WTC11 (cell line): ENCODE measurements at regions not wholly inside any gene's neighbourhood (a gene's known extent, or its start where the extent isn't known, plus 50 kb on each side); places are given as distances from the start of the nearest gene placed in this dataset.
"Not testable (repeated sequence)": the region's sequence is repeated elsewhere in the genome, so short reads cannot be mapped to it uniquely, and the experiment has no call there.

Source experiments
- ATAC-seq: fragments of 200-7000 bp; cut with Tn5 transposase; 2 replicates; pipeline ENCODE4 v1.10.0; 2021; ENCODE audit warnings: mild to moderate bottlenecking, moderate library complexity
- CTCF ChIA-PET: fragments of 300-600 bp; sonication (Branson Sonifier 250); formaldehyde crosslinking; loops from one replicate; lab custom pipeline; 2021; ENCODE audit warnings: antibody characterized with exemption; lab: Charles Lee
- POLR2A ChIA-PET: fragments of 350-600 bp; sonication (Branson Sonifier 250); formaldehyde crosslinking; loops from one replicate; lab custom pipeline; 2021; ENCODE audit warnings: antibody characterized with exemption; lab: Charles Lee
- DNase-seq: peaks from one replicate; pipeline ENCODE4 v3.0.0; 2021; ENCODE audit warnings: low spot score
- H3K27ac Mint-ChIP-seq: 2 replicates; pipeline ENCODE4 v1.8.0; 2021; ENCODE audit warnings: mixed read lengths
- H3K27me3 Mint-ChIP-seq: 2 replicates; pipeline ENCODE4 v1.8.0; 2021; ENCODE audit warnings: low read depth, mild to moderate bottlenecking, moderate library complexity, mixed read lengths
- H3K36me3 Mint-ChIP-seq: 2 replicates; pipeline ENCODE4 v1.8.0; 2021; ENCODE audit warnings: mixed read lengths
- H3K4me1 Mint-ChIP-seq: 2 replicates; pipeline ENCODE4 v1.8.0; 2022; ENCODE audit warnings: mixed read lengths
- H3K4me3 Mint-ChIP-seq: 2 replicates; pipeline ENCODE4 v1.8.0; 2021; ENCODE audit warnings: mild to moderate bottlenecking, moderate library complexity, mixed read lengths
- H3K9me3 Mint-ChIP-seq: 2 replicates; pipeline ENCODE4 v1.8.0; 2021; ENCODE audit warnings: mixed read lengths
- EMX1 ChIP-seq: fragments of 250-450 bp; sonication (Bioruptor Pico); IDR thresholded peaks from 2 replicates; pipeline ENCODE4 v1.8.0; 2021; ENCODE audit warnings: mild to moderate bottlenecking
- ETV6 ChIP-seq: sonication (generic); formaldehyde crosslinking; IDR thresholded peaks from 2 replicates; pipeline ENCODE4 v1.8.1; 2022; ENCODE audit warnings: mild to moderate bottlenecking, missing genetic modification reagents
- GTF2I ChIP-seq: fragments of 250-450 bp; sonication (Bioruptor Pico); conservative IDR thresholded peaks from 2 replicates; pipeline ENCODE4 v1.4.0; 2021; ENCODE audit warnings: mild to moderate bottlenecking
- HMGA2 ChIP-seq: fragments of 250-450 bp; sonication (Bioruptor Pico); IDR thresholded peaks from 2 replicates; pipeline ENCODE4 v1.4.0; 2021; ENCODE audit warnings: mild to moderate bottlenecking, moderate library complexity
- JUN ChIP-seq: sonication (generic); formaldehyde crosslinking; IDR thresholded peaks from 2 replicates; pipeline ENCODE4 v1.8.0; 2023; ENCODE audit warnings: mild to moderate bottlenecking, missing genetic modification reagents
- NR3C1 ChIP-seq: sonication (generic); formaldehyde crosslinking; conservative IDR thresholded peaks from 2 replicates; pipeline ENCODE4 v1.8.1; 2023; ENCODE audit warnings: low read depth, mild to moderate bottlenecking, missing genetic modification reagents
- RORB ChIP-seq: fragments of 250-450 bp; sonication (Bioruptor Pico); IDR thresholded peaks from 2 replicates; pipeline ENCODE4 v1.9.0; 2021; ENCODE audit warnings: mild to moderate bottlenecking
- SP1 ChIP-seq: sonication (generic); formaldehyde crosslinking; conservative IDR thresholded peaks from 2 replicates; pipeline ENCODE4 v1.8.1; 2022; ENCODE audit warnings: missing genetic modification reagents
- TEAD4 ChIP-seq: sonication (generic); formaldehyde crosslinking; IDR thresholded peaks from 2 replicates; pipeline ENCODE4 v1.8.0; 2022; ENCODE audit warnings: mild to moderate bottlenecking, missing genetic modification reagents
- TP53 ChIP-seq: sonication (generic); formaldehyde crosslinking; IDR thresholded peaks from 2 replicates; pipeline ENCODE4 v1.8.1; 2023; ENCODE audit warnings: mild to moderate bottlenecking, missing genetic modification reagents
- ZNF121 ChIP-seq: sonication (generic); formaldehyde crosslinking; IDR thresholded peaks from 2 replicates; pipeline ENCODE4 v1.8.0; 2023; ENCODE audit warnings: missing genetic modification reagents
- ZNF263 ChIP-seq: sonication (generic); formaldehyde crosslinking; IDR thresholded peaks from 2 replicates; pipeline ENCODE4 v1.8.1; 2022; ENCODE audit warnings: low read depth, mild to moderate bottlenecking, moderate library complexity, missing genetic modification reagents
- TF ChIP-seq, protein P1 (sequence below): sonication (generic); formaldehyde crosslinking; conservative IDR thresholded peaks from 2 replicates; pipeline ENCODE4 v1.8.1; 2023; ENCODE audit warnings: mild to moderate bottlenecking, low read depth, missing genetic modification reagents, moderate library complexity
- TF ChIP-seq, protein P2 (sequence below): sonication (generic); formaldehyde crosslinking; IDR thresholded peaks from 2 replicates; pipeline ENCODE4 v1.8.0; 2022; ENCODE audit warnings: missing genetic modification reagents
- TF ChIP-seq, protein P3 (sequence below): fragments of 250-450 bp; sonication (Bioruptor Pico); IDR thresholded peaks from 2 replicates; pipeline ENCODE4 v1.9.0; 2021; ENCODE audit warnings: mild to moderate bottlenecking
- TF ChIP-seq, protein P4 (sequence below): fragments of 200-600 bp; IDR thresholded peaks from 2 replicates; pipeline ENCODE4 v1.8.0; 2022; ENCODE audit warnings: antibody characterized with exemption
- TF ChIP-seq, protein P5 (sequence below): sonication (generic); formaldehyde crosslinking; IDR thresholded peaks from 2 replicates; pipeline ENCODE4 v1.8.1; 2022; ENCODE audit warnings: low read depth, mild to moderate bottlenecking, moderate library complexity, missing genetic modification reagents, borderline replicate concordance
- TF ChIP-seq, protein P6 (sequence below): sonication (generic); formaldehyde crosslinking; IDR thresholded peaks from 2 replicates; pipeline ENCODE4 v1.8.1; 2022; ENCODE audit warnings: mild to moderate bottlenecking, missing genetic modification reagents, moderate library complexity, borderline replicate concordance
- TF ChIP-seq, protein P7 (sequence below): fragments of 250-450 bp; sonication (Bioruptor Pico); IDR thresholded peaks from 2 replicates; pipeline ENCODE4 v1.8.0; 2021; ENCODE audit warnings: mild to moderate bottlenecking
- TF ChIP-seq, protein P8 (sequence below): sonication (generic); formaldehyde crosslinking; IDR thresholded peaks from 2 replicates; pipeline ENCODE4 v1.8.1; 2022; ENCODE audit warnings: missing genetic modification reagents, borderline replicate concordance

DNA sequence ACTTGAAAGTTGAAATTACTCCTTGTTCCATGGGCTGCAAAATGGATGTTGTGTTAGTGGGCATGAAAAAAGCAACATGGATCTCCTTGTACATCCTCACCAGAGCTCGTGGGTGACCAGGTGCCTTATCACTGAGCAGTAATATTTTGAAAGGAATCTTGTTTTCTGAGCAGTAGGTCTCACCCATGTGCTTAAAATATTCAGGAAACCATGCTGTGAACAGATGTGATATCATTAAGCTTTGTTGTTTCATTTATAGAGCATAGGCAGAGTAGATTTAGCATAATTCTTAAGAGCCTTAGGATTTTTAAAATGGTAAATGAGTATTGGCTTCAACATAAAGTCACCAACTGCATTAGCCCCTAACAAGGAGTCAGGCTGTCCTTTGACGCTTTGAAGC is 316.6 kb downstream of the TYW1 start:
- CTCF ChIA-PET = interaction anchor here (0.8 kb wide), 1 partner anchor 11 kb away, joined by 3 read pairs; no protein-coding TSS in a partner anchor
- H3K9me3 Mint-ChIP-seq = no peaks in the 10 kb centered on the region
- no peaks in the 10 kb centered on the region for H3K27me3 Mint-ChIP-seq
- DNase-seq = no peak
- peaks cover 77% of the 10 kb centered on the region for H3K36me3 Mint-ChIP-seq
- no peak for TF ChIP-seq SP1
- TF ChIP-seq, protein P1, sequence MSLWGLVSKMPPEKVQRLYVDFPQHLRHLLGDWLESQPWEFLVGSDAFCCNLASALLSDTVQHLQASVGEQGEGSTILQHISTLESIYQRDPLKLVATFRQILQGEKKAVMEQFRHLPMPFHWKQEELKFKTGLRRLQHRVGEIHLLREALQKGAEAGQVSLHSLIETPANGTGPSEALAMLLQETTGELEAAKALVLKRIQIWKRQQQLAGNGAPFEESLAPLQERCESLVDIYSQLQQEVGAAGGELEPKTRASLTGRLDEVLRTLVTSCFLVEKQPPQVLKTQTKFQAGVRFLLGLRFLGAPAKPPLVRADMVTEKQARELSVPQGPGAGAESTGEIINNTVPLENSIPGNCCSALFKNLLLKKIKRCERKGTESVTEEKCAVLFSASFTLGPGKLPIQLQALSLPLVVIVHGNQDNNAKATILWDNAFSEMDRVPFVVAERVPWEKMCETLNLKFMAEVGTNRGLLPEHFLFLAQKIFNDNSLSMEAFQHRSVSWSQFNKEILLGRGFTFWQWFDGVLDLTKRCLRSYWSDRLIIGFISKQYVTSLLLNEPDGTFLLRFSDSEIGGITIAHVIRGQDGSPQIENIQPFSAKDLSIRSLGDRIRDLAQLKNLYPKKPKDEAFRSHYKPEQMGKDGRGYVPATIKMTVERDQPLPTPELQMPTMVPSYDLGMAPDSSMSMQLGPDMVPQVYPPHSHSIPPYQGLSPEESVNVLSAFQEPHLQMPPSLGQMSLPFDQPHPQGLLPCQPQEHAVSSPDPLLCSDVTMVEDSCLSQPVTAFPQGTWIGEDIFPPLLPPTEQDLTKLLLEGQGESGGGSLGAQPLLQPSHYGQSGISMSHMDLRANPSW (CRISPR knock-in tag) = no peak
- no peak for TF ChIP-seq NR3C1
- TF ChIP-seq, protein P2, sequence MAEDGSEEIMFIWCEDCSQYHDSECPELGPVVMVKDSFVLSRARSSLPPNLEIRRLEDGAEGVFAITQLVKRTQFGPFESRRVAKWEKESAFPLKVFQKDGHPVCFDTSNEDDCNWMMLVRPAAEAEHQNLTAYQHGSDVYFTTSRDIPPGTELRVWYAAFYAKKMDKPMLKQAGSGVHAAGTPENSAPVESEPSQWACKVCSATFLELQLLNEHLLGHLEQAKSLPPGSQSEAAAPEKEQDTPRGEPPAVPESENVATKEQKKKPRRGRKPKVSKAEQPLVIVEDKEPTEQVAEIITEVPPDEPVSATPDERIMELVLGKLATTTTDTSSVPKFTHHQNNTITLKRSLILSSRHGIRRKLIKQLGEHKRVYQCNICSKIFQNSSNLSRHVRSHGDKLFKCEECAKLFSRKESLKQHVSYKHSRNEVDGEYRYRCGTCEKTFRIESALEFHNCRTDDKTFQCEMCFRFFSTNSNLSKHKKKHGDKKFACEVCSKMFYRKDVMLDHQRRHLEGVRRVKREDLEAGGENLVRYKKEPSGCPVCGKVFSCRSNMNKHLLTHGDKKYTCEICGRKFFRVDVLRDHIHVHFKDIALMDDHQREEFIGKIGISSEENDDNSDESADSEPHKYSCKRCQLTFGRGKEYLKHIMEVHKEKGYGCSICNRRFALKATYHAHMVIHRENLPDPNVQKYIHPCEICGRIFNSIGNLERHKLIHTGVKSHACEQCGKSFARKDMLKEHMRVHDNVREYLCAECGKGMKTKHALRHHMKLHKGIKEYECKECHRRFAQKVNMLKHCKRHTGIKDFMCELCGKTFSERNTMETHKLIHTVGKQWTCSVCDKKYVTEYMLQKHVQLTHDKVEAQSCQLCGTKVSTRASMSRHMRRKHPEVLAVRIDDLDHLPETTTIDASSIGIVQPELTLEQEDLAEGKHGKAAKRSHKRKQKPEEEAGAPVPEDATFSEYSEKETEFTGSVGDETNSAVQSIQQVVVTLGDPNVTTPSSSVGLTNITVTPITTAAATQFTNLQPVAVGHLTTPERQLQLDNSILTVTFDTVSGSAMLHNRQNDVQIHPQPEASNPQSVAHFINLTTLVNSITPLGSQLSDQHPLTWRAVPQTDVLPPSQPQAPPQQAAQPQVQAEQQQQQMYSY = no peak
- no peak for TF ChIP-seq ZNF263
- TF ChIP-seq, protein P3, sequence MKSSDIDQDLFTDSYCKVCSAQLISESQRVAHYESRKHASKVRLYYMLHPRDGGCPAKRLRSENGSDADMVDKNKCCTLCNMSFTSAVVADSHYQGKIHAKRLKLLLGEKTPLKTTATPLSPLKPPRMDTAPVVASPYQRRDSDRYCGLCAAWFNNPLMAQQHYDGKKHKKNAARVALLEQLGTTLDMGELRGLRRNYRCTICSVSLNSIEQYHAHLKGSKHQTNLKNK (CRISPR knock-in tag) = no peak
- TF ChIP-seq TP53 (CRISPR knock-in tag) = no peak
- TF ChIP-seq, protein P4, sequence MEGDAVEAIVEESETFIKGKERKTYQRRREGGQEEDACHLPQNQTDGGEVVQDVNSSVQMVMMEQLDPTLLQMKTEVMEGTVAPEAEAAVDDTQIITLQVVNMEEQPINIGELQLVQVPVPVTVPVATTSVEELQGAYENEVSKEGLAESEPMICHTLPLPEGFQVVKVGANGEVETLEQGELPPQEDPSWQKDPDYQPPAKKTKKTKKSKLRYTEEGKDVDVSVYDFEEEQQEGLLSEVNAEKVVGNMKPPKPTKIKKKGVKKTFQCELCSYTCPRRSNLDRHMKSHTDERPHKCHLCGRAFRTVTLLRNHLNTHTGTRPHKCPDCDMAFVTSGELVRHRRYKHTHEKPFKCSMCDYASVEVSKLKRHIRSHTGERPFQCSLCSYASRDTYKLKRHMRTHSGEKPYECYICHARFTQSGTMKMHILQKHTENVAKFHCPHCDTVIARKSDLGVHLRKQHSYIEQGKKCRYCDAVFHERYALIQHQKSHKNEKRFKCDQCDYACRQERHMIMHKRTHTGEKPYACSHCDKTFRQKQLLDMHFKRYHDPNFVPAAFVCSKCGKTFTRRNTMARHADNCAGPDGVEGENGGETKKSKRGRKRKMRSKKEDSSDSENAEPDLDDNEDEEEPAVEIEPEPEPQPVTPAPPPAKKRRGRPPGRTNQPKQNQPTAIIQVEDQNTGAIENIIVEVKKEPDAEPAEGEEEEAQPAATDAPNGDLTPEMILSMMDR = no peak
- no peak for TF ChIP-seq EMX1
- TF ChIP-seq, protein P5, sequence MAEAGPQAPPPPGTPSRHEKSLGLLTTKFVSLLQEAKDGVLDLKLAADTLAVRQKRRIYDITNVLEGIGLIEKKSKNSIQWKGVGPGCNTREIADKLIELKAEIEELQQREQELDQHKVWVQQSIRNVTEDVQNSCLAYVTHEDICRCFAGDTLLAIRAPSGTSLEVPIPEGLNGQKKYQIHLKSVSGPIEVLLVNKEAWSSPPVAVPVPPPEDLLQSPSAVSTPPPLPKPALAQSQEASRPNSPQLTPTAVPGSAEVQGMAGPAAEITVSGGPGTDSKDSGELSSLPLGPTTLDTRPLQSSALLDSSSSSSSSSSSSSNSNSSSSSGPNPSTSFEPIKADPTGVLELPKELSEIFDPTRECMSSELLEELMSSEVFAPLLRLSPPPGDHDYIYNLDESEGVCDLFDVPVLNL (CRISPR knock-in tag) = no peak
- TF ChIP-seq, protein P6, sequence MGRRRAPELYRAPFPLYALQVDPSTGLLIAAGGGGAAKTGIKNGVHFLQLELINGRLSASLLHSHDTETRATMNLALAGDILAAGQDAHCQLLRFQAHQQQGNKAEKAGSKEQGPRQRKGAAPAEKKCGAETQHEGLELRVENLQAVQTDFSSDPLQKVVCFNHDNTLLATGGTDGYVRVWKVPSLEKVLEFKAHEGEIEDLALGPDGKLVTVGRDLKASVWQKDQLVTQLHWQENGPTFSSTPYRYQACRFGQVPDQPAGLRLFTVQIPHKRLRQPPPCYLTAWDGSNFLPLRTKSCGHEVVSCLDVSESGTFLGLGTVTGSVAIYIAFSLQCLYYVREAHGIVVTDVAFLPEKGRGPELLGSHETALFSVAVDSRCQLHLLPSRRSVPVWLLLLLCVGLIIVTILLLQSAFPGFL (CRISPR knock-in tag) = no peak
- TF ChIP-seq, protein P7, sequence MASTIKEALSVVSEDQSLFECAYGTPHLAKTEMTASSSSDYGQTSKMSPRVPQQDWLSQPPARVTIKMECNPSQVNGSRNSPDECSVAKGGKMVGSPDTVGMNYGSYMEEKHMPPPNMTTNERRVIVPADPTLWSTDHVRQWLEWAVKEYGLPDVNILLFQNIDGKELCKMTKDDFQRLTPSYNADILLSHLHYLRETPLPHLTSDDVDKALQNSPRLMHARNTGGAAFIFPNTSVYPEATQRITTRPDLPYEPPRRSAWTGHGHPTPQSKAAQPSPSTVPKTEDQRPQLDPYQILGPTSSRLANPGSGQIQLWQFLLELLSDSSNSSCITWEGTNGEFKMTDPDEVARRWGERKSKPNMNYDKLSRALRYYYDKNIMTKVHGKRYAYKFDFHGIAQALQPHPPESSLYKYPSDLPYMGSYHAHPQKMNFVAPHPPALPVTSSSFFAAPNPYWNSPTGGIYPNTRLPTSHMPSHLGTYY (CRISPR knock-in tag) = no peak
- TF ChIP-seq, protein P8, sequence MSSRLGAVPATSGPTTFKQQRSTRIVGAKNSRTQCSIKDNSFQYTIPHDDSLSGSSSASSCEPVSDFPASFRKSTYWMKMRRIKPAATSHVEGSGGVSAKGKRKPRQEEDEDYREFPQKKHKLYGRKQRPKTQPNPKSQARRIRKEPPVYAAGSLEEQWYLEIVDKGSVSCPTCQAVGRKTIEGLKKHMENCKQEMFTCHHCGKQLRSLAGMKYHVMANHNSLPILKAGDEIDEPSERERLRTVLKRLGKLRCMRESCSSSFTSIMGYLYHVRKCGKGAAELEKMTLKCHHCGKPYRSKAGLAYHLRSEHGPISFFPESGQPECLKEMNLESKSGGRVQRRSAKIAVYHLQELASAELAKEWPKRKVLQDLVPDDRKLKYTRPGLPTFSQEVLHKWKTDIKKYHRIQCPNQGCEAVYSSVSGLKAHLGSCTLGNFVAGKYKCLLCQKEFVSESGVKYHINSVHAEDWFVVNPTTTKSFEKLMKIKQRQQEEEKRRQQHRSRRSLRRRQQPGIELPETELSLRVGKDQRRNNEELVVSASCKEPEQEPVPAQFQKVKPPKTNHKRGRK (CRISPR knock-in tag) = no peak
- no peak for TF ChIP-seq GTF2I (CRISPR knock-in tag)
- no peak for TF ChIP-seq ETV6 (CRISPR knock-in tag)
- no peak for TF ChIP-seq HMGA2
- no peak for TF ChIP-seq JUN (CRISPR knock-in tag)
- no peak for TF ChIP-seq RORB
- no peak for TF ChIP-seq TEAD4
- no peak for TF ChIP-seq ZNF121 (CRISPR knock-in tag)
- no peak overlapping the region for H3K4me3 Mint-ChIP-seq
- no peak overlapping the region for H3K27ac Mint-ChIP-seq
- no peak for ATAC-seq
- H3K4me1 Mint-ChIP-seq = no peaks in the 10 kb centered on the region
- POLR2A ChIA-PET = no interaction called here

DNA sequence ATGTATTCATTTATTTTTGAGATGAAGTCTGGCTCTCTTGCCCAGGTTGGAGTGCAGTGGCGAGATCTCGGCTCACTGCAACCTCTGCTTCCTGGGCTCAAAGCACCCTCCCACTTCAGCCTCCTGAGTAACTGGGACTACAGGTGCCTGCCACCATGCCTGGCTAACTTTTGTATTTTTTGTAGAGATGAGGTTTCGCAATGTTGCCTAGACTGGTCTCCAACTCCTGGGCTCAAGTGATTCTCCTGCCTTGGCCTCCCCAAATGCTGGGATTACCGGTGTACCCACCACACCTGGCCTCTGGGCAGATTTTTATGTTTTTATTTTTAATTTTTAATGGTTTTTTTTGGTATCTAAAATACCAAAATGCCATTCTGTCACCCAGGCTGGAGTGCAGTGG is 320.3 kb downstream of the TYW1 start:
- H3K4me3 Mint-ChIP-seq, H3K27me3 Mint-ChIP-seq, H3K4me1 Mint-ChIP-seq, H3K27ac Mint-ChIP-seq, POLR2A ChIA-PET, CTCF ChIA-PET, ATAC-seq, H3K9me3 Mint-ChIP-seq, DNase-seq: not testable (repeated sequence)
- peaks cover 52% of the 10 kb centered on the region for H3K36me3 Mint-ChIP-seq

DNA sequence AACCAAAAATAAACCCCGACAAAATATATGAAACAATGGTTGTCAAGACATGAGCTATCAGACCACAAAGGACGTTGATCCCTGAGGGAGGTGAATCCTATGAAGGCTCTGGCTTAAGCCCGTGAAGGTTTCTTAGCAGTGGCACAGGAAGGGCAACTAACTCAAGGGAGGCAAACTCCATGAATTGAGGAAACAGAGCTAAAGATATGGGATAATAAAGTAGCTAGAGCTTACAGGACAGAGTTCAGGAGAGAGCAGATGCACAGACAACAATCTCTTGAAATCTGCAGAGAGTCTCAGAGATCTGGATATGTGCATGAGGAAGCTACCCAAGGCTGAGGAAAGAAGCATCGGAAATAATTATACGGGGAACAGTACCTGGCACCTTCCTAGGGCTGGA is 331.6 kb downstream of the TYW1 start:
- CTCF ChIA-PET, H3K4me3 Mint-ChIP-seq, H3K9me3 Mint-ChIP-seq, H3K36me3 Mint-ChIP-seq, H3K4me1 Mint-ChIP-seq, DNase-seq, ATAC-seq, H3K27me3 Mint-ChIP-seq, POLR2A ChIA-PET: not testable (repeated sequence)
- peak overlapping the region; percentile 79; the same call in 1 of the 2 replicates for H3K27ac Mint-ChIP-seq
